Neuronal stem cell (in vitro differentiated cells): ENCODE measurements at regions not wholly inside any gene's neighbourhood (a gene's known extent, or its start where the extent isn't known, plus 50 kb on each side); places are given as distances from the start of the nearest gene placed in this dataset.
"Not testable (repeated sequence)": the region's sequence is repeated elsewhere in the genome, so short reads cannot be mapped to it uniquely, and the experiment has no call there.

Source experiments
- DNase-seq: peaks from one replicate; pipeline ENCODE4 v3.0.0-alpha.2; 2013; ENCODE audit warnings: low spot score
- H2AFZ ChIP-seq: one replicate; pipeline ENCODE4 v1.6.1; 2013; ENCODE audit warnings: mild to moderate bottlenecking, low read length, inconsistent platforms
- H2AK5ac ChIP-seq: 2 replicates; pipeline ENCODE4 v1.6.1; 2013; ENCODE audit warnings: low read depth, mild to moderate bottlenecking, inconsistent platforms, low read length, moderate library complexity, mixed read lengths
- H2BK120ac ChIP-seq: 2 replicates; pipeline ENCODE4 v1.6.1; 2013; ENCODE audit warnings: low read depth, mild to moderate bottlenecking, inconsistent platforms, low read length, moderate library complexity, mixed read lengths
- H2BK12ac ChIP-seq: one replicate; pipeline ENCODE4 v1.6.1; 2013; ENCODE audit warnings: low read length, inconsistent platforms
- H2BK15ac ChIP-seq: 2 replicates; pipeline ENCODE4 v1.6.1; 2013; ENCODE audit warnings: mild to moderate bottlenecking, low read length, inconsistent platforms, mixed read lengths
- H2BK5ac ChIP-seq: one replicate; pipeline ENCODE4 v1.6.1; 2013; ENCODE audit warnings: inconsistent platforms, mild to moderate bottlenecking, low read length, moderate library complexity
- H3K14ac ChIP-seq: one replicate; pipeline ENCODE4 v1.6.1; 2013; ENCODE audit warnings: low read length, inconsistent platforms
- H3K18ac ChIP-seq: 2 replicates; pipeline ENCODE4 v1.6.1; 2013; ENCODE audit warnings: low read length, inconsistent platforms
- H3K23ac ChIP-seq: 2 replicates; pipeline ENCODE4 v1.6.1; 2013; ENCODE audit warnings: low read depth, mild to moderate bottlenecking, mixed read lengths, low read length, inconsistent platforms; ENCODE audit not compliant: poor library complexity
- H3K27ac ChIP-seq: replicated peaks from 3 replicates; pipeline ENCODE4 v1.5.1; 2013; ENCODE audit warnings: low read length, inconsistent platforms
- H3K27me3 ChIP-seq, 3 experiments: 2 replicates each; pipeline ENCODE4 v1.6.1; 2013; ENCODE audit warnings: low read length in 3 of 3, mild to moderate bottlenecking in 2 of 3, inconsistent platforms in 1 of 3, low read depth in 1 of 3, mixed read lengths in 1 of 3, moderate library complexity in 1 of 3; ENCODE audit not compliant: control insufficient read depth in 3 of 3, insufficient read depth in 3 of 3
- H3K36me3 ChIP-seq, 2 donors: replicated peaks in 1 of 2; 2 replicates each; pipeline ENCODE4 v1.6.1; 2013; ENCODE audit warnings: low read length in 2 of 2; ENCODE audit not compliant: control insufficient read depth in 2 of 2, insufficient read depth in 2 of 2
- H3K4ac ChIP-seq: 2 replicates; pipeline ENCODE4 v1.6.1; 2013; ENCODE audit warnings: inconsistent platforms, mild to moderate bottlenecking, low read length, moderate library complexity
- H3K4me1 ChIP-seq, 2 donors: 1 replicate in 1 of 2; 2 replicates in 1 of 2; pipeline ENCODE4 v1.6.1; 2013; ENCODE audit warnings: low read length in 2 of 2, low read depth in 1 of 2; ENCODE audit not compliant: control insufficient read depth in 2 of 2, insufficient read depth in 1 of 2
- H3K4me2 ChIP-seq: one replicate; pipeline ENCODE4 v1.6.1; 2013; ENCODE audit warnings: mild to moderate bottlenecking, low read length, inconsistent platforms; ENCODE audit not compliant: insufficient read depth, poor library complexity, severe bottlenecking
- H3K4me3 ChIP-seq, 2 donors: 2 replicates each; pipeline ENCODE4 v1.5.1; 2013; ENCODE audit warnings: low read length in 2 of 2, mild to moderate bottlenecking in 2 of 2, inconsistent platforms in 1 of 2, moderate library complexity in 1 of 2
- H3K79me1 ChIP-seq: one replicate; pipeline ENCODE4 v1.6.1; 2013; ENCODE audit warnings: low read depth, mild to moderate bottlenecking, inconsistent platforms, low read length, moderate library complexity
- H3K9ac ChIP-seq: one replicate; pipeline ENCODE4 v1.6.1; 2013; ENCODE audit warnings: mild to moderate bottlenecking, low read depth, low read length, inconsistent platforms; ENCODE audit not compliant: poor library complexity
- H3K9me3 ChIP-seq, 2 donors: replicated peaks in 1 of 2; 2 replicates each; pipeline versions ENCODE3 to v1.6.1; 2013; ENCODE audit warnings: low read length in 2 of 2, mild to moderate bottlenecking in 2 of 2, inconsistent platforms in 1 of 2, low read depth in 1 of 2, mixed read lengths in 1 of 2, moderate library complexity in 1 of 2; ENCODE audit not compliant: control insufficient read depth in 2 of 2, insufficient read depth in 1 of 2
- H4K8ac ChIP-seq: one replicate; pipeline ENCODE4 v1.6.1; 2013; ENCODE audit warnings: low read depth, mild to moderate bottlenecking, inconsistent platforms, low read length, moderate library complexity
- H4K91ac ChIP-seq: one replicate; pipeline ENCODE4 v1.6.1; 2013; ENCODE audit warnings: low read length, low read depth, mild to moderate bottlenecking, inconsistent platforms; ENCODE audit not compliant: poor library complexity
- whole genome bisulfite sequencing, 2 donors: extraction: QIAGEN DNeasy Blood & Tissue Kit; methylation state at CpG; one replicate each; pipeline ENCODE4 v1.1.7; 2013; ENCODE audit warnings: missing lambda C conversion rate in 2 of 2, mixed read lengths in 1 of 2; ENCODE audit not compliant: insufficient read length in 2 of 2, insufficient replicate concordance in 1 of 2; ENCODE audit errors: extremely low coverage in 2 of 2; 5-methylcytosine and 5-hydroxymethylcytosine counted together

DNA sequence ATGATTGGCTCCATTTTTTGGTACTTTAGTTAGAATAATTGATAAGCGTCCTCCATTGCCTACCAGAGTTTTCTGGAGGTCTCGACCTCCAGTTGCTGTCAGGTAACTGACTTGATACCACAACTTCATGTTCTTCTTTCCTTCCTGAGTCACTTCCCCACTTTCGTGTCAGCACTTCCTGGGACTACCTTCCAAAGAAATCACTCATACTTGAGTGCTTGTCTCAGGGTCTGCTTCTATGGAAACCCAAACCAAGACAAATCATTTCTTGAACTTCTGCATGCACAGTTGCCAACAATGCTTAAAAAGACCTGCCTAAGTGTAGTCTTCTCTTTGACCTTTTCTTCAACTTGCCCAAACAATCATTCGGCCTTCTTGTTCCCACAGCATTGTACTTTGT lies 210.3 kb upstream of the ETAA1 start:
- Histone ChIP-seq H3K23ac (no peak overlapping the region), H4K8ac (no peak overlapping the region), H3K18ac (no peak overlapping the region), H3K4ac (no peak overlapping the region), H3K9ac (no peak overlapping the region), H2BK15ac (no peak overlapping the region), H2AFZ (no peak overlapping the region), H2BK12ac (no peak overlapping the region), H4K91ac (no peak overlapping the region), H3K36me3 (no peaks in the 10 kb centered on the region), H3K4me2 (no peak overlapping the region), H2AK5ac (no peak overlapping the region), H2BK5ac (no peak overlapping the region), H2BK120ac (no peak overlapping the region), H3K27me3 (no peaks in the 10 kb centered on the region), H3K14ac (no peak overlapping the region), H3K79me1 (no peaks in the 10 kb centered on the region), H3K4me3 (no peak overlapping the region), H3K9me3 (no peaks in the 10 kb centered on the region), H3K4me1 (no peaks in the 10 kb centered on the region), H3K27ac (no peak overlapping the region)
- DNase-seq, result no peak
- WGBS, 2 donors, result no CpG with 5 or more reads among the region's 4 CpGs

GRCh38 chr2:67195327-67195726 lies 201.8 kb upstream of the ETAA1 start:
- H3K4me2 ChIP-seq, H3K4me1 ChIP-seq, H3K14ac ChIP-seq, H3K9me3 ChIP-seq, H2BK120ac ChIP-seq, H2BK15ac ChIP-seq, DNase-seq, H4K91ac ChIP-seq, H3K23ac ChIP-seq, H3K4me3 ChIP-seq, H2BK12ac ChIP-seq, H3K27ac ChIP-seq, H3K79me1 ChIP-seq, H2AFZ ChIP-seq, H2AK5ac ChIP-seq, H3K36me3 ChIP-seq, H4K8ac ChIP-seq, H3K18ac ChIP-seq, H3K27me3 ChIP-seq, H3K9ac ChIP-seq, H3K4ac ChIP-seq, H2BK5ac ChIP-seq: not testable (repeated sequence)
- no CpG with 5 or more reads among the region's 8 CpGs for WGBS, 2 donors

DNA sequence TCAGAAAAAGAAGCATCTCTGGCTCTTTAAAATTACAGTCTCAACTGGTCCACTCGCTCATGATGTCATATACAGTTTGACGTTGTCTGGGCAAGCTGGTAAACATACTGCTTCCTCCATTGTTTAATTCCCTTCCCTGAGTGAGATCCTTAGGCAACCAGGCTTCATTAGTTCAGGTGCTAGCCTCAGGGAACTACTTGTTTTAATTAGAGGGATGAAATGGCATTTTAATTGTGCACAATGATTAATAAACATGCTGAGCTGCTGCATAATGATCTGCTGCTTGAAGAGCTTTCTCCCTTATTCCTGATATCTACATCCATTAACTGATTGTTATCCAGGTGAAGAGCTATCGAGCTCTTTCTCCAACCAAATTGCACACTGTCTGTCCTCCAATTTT lies 195.6 kb upstream of the ETAA1 start:
- no peaks in the 10 kb centered on the region for H3K36me3 ChIP-seq
- H3K9ac ChIP-seq, result no peak overlapping the region
- no peak overlapping the region for H3K18ac ChIP-seq
- H2BK5ac ChIP-seq, result no peak overlapping the region
- no peak overlapping the region for H2AK5ac ChIP-seq
- H3K79me1 ChIP-seq, result no peaks in the 10 kb centered on the region
- DNase-seq, result no peak
- no peak overlapping the region for H2AFZ ChIP-seq
- H3K9me3 ChIP-seq, result no peaks in the 10 kb centered on the region
- no peaks in the 10 kb centered on the region for H3K27me3 ChIP-seq
- H3K4me3 ChIP-seq, result no peak overlapping the region
- H2BK120ac ChIP-seq, result no peak overlapping the region
- no peak overlapping the region for H3K4me2 ChIP-seq
- no peaks in the 10 kb centered on the region for H3K4me1 ChIP-seq
- no peak overlapping the region for H4K8ac ChIP-seq
- no peak overlapping the region for H2BK12ac ChIP-seq
- no CpG with 5 or more reads among the region's 3 CpGs for WGBS, 2 donors
- no peak overlapping the region for H3K4ac ChIP-seq
- H3K27ac ChIP-seq, result no peak overlapping the region
- no peak overlapping the region for H3K23ac ChIP-seq
- no peak overlapping the region for H3K14ac ChIP-seq
- H4K91ac ChIP-seq, result no peak overlapping the region
- H2BK15ac ChIP-seq, result no peak overlapping the region

GRCh38 chr2:67204349-67204748 lies 192.8 kb upstream of the ETAA1 start:
- Histone ChIP-seq H2AK5ac (no peak overlapping the region), H3K4me3 (no peak overlapping the region), H3K79me1 (no peaks in the 10 kb centered on the region), H2BK120ac (no peak overlapping the region), H2AFZ (no peak overlapping the region), H3K4me1 (no peaks in the 10 kb centered on the region), H2BK15ac (no peak overlapping the region), H3K9ac (no peak overlapping the region), H3K14ac (no peak overlapping the region), H4K91ac (no peak overlapping the region), H3K36me3 (no peaks in the 10 kb centered on the region), H2BK12ac (no peak overlapping the region), H3K23ac (no peak overlapping the region), H3K27ac (no peak overlapping the region), H3K4me2 (no peak overlapping the region), H3K4ac (no peak overlapping the region), H2BK5ac (no peak overlapping the region), H4K8ac (no peak overlapping the region), H3K9me3 (no peaks in the 10 kb centered on the region), H3K27me3 (no peaks in the 10 kb centered on the region), H3K18ac (no peak overlapping the region)
- WGBS, 2 donors, result no CpG with 5 or more reads among the region's 1 CpG
- no peak for DNase-seq
